Gastrocnemius medialis (tissue), 4 donors: ENCODE measurements at regions not wholly inside any gene's neighbourhood (a gene's known extent, or its start where the extent isn't known, plus 50 kb on each side); places are given as distances from the start of the nearest gene placed in this dataset.
"Not testable (repeated sequence)": the region's sequence is repeated elsewhere in the genome, so short reads cannot be mapped to it uniquely, and the experiment has no call there.

Source experiments
- ATAC-seq, 2 donors: fragments of 150-250 bp; one replicate each; pipeline ENCODE4 v1.9.1; 2016
- DNase-seq, 2 donors: peaks; one replicate each; pipeline ENCODE4 v3.0.0-alpha.2; 2019
- H3K27ac ChIP-seq, 4 donors: fragments of 200-600 bp; sonication (generic); 1 replicate in 1 of 4; 2 replicates in 3 of 4; pipeline ENCODE4 v1.5.1; 2016 to 2018; ENCODE audit warnings: mild to moderate bottlenecking in 2 of 4, moderate library complexity in 1 of 4
- H3K27me3 ChIP-seq, 3 donors: fragments of 200-600 bp; sonication (generic) in 2 of 3; 1 replicate in 1 of 3; 2 replicates in 2 of 3; pipeline versions ENCODE4 v1.5.1 to v1.6.0; 2016 to 2019; ENCODE audit warnings: mild to moderate bottlenecking in 1 of 3, moderate library complexity in 1 of 3
- H3K36me3 ChIP-seq, 2 donors: fragments of 200-600 bp; sonication (generic) in 1 of 2; one replicate each; pipeline ENCODE4 v1.5.1; 2017 to 2018
- H3K4me1 ChIP-seq, 2 donors: fragments of 200-600 bp; sonication (generic) in 1 of 2; one replicate each; pipeline ENCODE4 v1.5.1; 2016 to 2017; ENCODE audit warnings: mild to moderate bottlenecking in 2 of 2
- H3K4me3 ChIP-seq, 4 donors: fragments of 200-600 bp; sonication (generic) in 3 of 4; 1 replicate in 1 of 4; 2 replicates in 3 of 4; pipeline ENCODE4 v1.5.1; 2016 to 2019; ENCODE audit warnings: mild to moderate bottlenecking in 2 of 4
- H3K9me3 ChIP-seq, 3 donors: fragments of 200-600 bp; sonication (generic) in 2 of 3; 1 replicate in 1 of 3; 2 replicates in 2 of 3; pipeline ENCODE4 v1.5.1; 2016 to 2019
- CTCF ChIP-seq, 5 experiments: fragments of 450-650 bp in 3 of 5; fragments of 200-600 bp in 2 of 5; sonication (generic) in 2 of 5; IDR thresholded peaks in 4 of 5; conservative IDR thresholded peaks in 1 of 5; 1 replicate in 4 of 5; 2 replicates in 1 of 5; pipeline ENCODE4 v1.5.1; 2016 to 2019; ENCODE audit warnings: antibody characterized with exemption in 5 of 5, mild to moderate bottlenecking in 3 of 5, moderate library complexity in 3 of 5
- POLR2A ChIP-seq, 2 donors: fragments of 450-650 bp; IDR thresholded peaks; one replicate each; pipeline ENCODE4 v1.6.1; 2017; ENCODE audit warnings: antibody characterized with exemption in 2 of 2, mild to moderate bottlenecking in 2 of 2, moderate library complexity in 2 of 2
- in situ Hi-C, 4 donors: fragments of 200-750 bp; cut with MboI; loops; one replicate each; pipeline versions ENCODE4 v1.15.0 to v1.8.0; 2017; ENCODE audit warnings: low sequenced_read_pairs in 4 of 4
- intact Hi-C: fragments of 100-400 bp; cut with DNase I; formaldehyde crosslinking; loops from one replicate; pipeline ENCODE4 v1.15.1; 2023; ENCODE audit warnings: low total_unique reads

- Histone ChIP-seq H3K27me3 (no peaks in the 10 kb centered on the region), H3K4me1 (peaks cover 61 to 69% of the 10 kb centered on the region in 2 donors), H3K4me3 (no peak overlapping the region), H3K27ac (peak overlapping the region; percentile 15 to 56 (median 37)), H3K36me3 (no peaks in the 10 kb centered on the region), H3K9me3 (no peaks in the 10 kb centered on the region)
- in situ Hi-C loops, result no loop called here
- intact Hi-C loops, result no loop called here
- ATAC-seq, result no peak
- DNase-seq, result no peak
- TF ChIP-seq POLR2A (IDR thresholded peaks at IDR 0.05), result no peak
- no peak for TF ChIP-seq CTCF (IDR thresholded peaks at IDR 0.05 in 4 of 5, conservative IDR thresholded peaks at IDR 0.05 in 1 of 5)
Observed at GRCh38 chr20:19918965-19919329, 98.2 kb upstream of the NAA20 start.

- DNase-seq, result no peak
- no peak for ATAC-seq
- Histone ChIP-seq H3K4me3 (no peak overlapping the region), H3K9me3 (no peaks in the 10 kb centered on the region), H3K36me3 (no peaks in the 10 kb centered on the region), H3K27me3 (no peaks in the 10 kb centered on the region), H3K27ac (peak overlapping the region; percentile 73 to 87 (median 82)), H3K4me1 (peaks cover 54 to 67% of the 10 kb centered on the region in 2 donors)
- intact Hi-C loops, result loop anchor here (2.0 to 5.0 kb wide), 4 partner anchors 54 to 228 kb away; no protein-coding TSS in a partner anchor
- in situ Hi-C loops, result no loop called here
- no peak for TF ChIP-seq CTCF (IDR thresholded peaks at IDR 0.05 in 4 of 5, conservative IDR thresholded peaks at IDR 0.05 in 1 of 5)
- no peak for TF ChIP-seq POLR2A (IDR thresholded peaks at IDR 0.05)
Observed at GRCh38 chr20:19920381-19921138, 96.6 kb upstream of the NAA20 start.

- Histone ChIP-seq H3K27ac (peak overlapping the region; percentile 73 to 87 (median 82)), H3K4me1 (peaks cover 56 to 67% of the 10 kb centered on the region in 2 donors), H3K36me3 (no peaks in the 10 kb centered on the region), H3K9me3 (no peaks in the 10 kb centered on the region), H3K27me3 (no peaks in the 10 kb centered on the region), H3K4me3 (peak overlapping the region; percentile 18 to 42 (median 32))
- peak; percentile 49 to 81 for DNase-seq
- intact Hi-C loops, result loop anchor here (2.0 to 5.0 kb wide), 4 partner anchors 53 to 229 kb away; no protein-coding TSS in a partner anchor
- ATAC-seq, result peak; percentile 89 to 90
- in situ Hi-C loops, result no loop called here
- TF ChIP-seq POLR2A (IDR thresholded peaks at IDR 0.05), result no peak
- no peak for TF ChIP-seq CTCF (IDR thresholded peaks at IDR 0.05 in 4 of 5, conservative IDR thresholded peaks at IDR 0.05 in 1 of 5)
Observed at GRCh38 chr20:19921284-19921793, 95.8 kb upstream of the NAA20 start.

- intact Hi-C loops, result loop anchor here (2.0 to 5.0 kb wide), 4 partner anchors 53 to 230 kb away; no protein-coding TSS in a partner anchor
- in situ Hi-C loops, H3K27me3 ChIP-seq, H3K9me3 ChIP-seq, H3K36me3 ChIP-seq: not testable (repeated sequence)
- Histone ChIP-seq H3K4me1 (peaks cover 56 to 65% of the 10 kb centered on the region in 2 donors), H3K27ac (peak overlapping the region; percentile 73 to 87 (median 82)), H3K4me3 (peak overlapping the region in 2 of 4 donors; percentile 26 to 42)
- DNase-seq, result peak in 1 of 2 donors; percentile 73
- peak; percentile 32 to 54 for ATAC-seq
Observed at GRCh38 chr20:19921829-19922228, 95.3 kb upstream of the NAA20 start.

- DNase-seq (no peak), ATAC-seq (no peak)
- H3K36me3 ChIP-seq, result no peaks in the 10 kb centered on the region
- H3K27ac ChIP-seq, result peak overlapping the region; percentile 12 to 87 (median 54)
- H3K4me1 ChIP-seq, result peaks cover 49 to 60% of the 10 kb centered on the region in 2 donors
- TF ChIP-seq CTCF (IDR thresholded peaks at IDR 0.05 in 4 of 5, conservative IDR thresholded peaks at IDR 0.05 in 1 of 5) (no peak), POLR2A (IDR thresholded peaks at IDR 0.05) (no peak)
- no peaks in the 10 kb centered on the region for H3K27me3 ChIP-seq
- H3K4me3 ChIP-seq, result no peak overlapping the region
- intact Hi-C loops (loop anchor here (5.0 kb wide), 3 partner anchors 70 to 230 kb away; no protein-coding TSS in a partner anchor), in situ Hi-C loops (no loop called here)
- no peaks in the 10 kb centered on the region for H3K9me3 ChIP-seq
Observed at GRCh38 chr20:19922716-19923115, 94.4 kb upstream of the NAA20 start.
